ENCODE measurements at regions not wholly inside any gene's neighbourhood (a gene's known extent, or its start where the extent isn't known, plus 50 kb on each side); places are given as distances from the start of the nearest gene placed in this dataset.
A peak's percentile ranks its signal among the peaks of the same experiment; 100 is the strongest.

DNA sequence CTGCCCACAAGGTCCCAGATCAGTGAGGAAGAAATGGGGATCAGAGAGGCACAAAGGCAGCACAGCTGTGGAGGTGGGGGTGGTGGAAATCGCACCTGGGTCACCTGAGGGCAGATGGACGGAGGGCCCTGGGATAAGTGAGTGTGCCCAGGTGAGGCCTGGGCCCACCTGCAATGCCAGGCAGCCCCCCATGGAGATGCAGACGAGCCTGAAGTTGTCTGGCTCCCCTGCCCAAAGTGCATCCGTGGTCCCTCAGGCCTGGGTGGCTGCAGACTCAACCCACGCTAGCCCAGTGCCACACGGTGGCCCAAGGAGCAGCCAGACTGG lies 84.9 kb downstream of the NCOR2 start:
- ATAC-seq (ENCODE audit: low FRiP score): no peak
- DNase-seq (ENCODE audit: low spot score): no peak
- TF ChIP-seq, protein P1, sequence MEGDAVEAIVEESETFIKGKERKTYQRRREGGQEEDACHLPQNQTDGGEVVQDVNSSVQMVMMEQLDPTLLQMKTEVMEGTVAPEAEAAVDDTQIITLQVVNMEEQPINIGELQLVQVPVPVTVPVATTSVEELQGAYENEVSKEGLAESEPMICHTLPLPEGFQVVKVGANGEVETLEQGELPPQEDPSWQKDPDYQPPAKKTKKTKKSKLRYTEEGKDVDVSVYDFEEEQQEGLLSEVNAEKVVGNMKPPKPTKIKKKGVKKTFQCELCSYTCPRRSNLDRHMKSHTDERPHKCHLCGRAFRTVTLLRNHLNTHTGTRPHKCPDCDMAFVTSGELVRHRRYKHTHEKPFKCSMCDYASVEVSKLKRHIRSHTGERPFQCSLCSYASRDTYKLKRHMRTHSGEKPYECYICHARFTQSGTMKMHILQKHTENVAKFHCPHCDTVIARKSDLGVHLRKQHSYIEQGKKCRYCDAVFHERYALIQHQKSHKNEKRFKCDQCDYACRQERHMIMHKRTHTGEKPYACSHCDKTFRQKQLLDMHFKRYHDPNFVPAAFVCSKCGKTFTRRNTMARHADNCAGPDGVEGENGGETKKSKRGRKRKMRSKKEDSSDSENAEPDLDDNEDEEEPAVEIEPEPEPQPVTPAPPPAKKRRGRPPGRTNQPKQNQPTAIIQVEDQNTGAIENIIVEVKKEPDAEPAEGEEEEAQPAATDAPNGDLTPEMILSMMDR (IDR thresholded peaks at IDR 0.05): no peak

DNA sequence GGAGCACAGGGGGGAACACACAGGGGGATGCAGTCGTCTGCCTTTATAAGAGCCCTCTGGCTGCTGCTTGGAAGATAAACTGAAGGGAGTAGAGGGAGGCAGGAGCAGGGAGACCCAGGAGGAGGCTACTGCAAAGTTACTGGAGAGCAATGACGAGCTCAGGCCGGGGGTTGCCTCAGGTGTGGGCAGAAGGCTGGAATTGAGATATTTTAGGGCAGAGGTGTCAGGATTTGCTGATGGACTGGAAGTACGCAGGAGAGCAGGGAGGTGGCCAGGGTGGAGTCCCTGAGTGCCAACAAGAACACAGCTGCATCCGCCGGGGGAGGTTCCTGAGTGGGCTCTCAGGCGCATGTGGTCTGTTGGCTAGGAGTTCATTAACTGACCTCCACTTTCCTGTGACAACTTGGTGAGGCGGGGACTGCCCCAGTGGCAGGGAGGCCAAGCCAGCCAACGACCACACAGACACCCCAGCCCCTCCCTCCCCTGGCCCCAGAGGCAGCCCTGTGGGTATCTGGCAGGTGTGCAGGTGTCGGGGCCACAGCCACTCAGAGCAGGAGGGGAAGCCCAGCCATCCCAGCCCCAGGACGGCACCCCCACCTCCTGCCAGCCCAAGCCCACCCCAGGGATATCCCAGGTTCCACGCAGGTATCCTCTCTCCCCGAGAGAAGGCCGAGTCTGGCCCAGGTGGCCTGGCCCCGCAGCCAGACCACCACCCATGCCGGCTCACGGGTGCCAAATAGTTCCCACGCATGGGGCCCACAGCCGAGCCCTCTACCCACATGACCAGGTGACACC lies 85.4 kb downstream of the NCOR2 start:
- TF ChIP-seq, protein P1 (IDR thresholded peaks at IDR 0.05): no peak
- no peak for DNase-seq (ENCODE audit: low spot score)
- no peak for ATAC-seq (ENCODE audit: low FRiP score)

DNA sequence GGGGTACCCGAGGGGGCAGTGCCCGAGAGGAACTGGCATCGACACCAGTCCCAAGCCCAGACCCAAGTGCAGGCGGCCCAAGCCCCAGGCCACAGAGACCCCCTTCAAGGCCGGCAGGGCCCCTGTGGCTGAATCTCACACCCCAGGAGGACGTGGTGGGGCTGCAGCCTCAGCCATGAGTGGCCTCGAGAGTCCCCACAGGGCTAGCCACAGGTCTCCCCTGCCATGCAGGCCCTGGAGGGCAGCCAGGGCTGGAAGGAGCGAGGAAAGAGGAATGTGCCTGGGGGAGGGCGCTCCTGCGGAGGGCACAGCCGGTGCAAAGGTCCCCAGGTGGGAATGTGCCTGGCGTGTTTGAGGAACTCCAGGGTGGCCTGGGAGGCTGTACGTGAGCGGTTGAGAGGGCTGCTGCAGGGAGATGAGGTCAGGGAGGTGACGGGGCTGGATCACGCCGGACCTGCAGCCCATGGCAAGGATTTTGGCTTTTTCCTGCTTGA lies 86.1 kb downstream of the NCOR2 start:
- TF ChIP-seq, protein P1 (IDR thresholded peaks at IDR 0.05): no peak
- ATAC-seq (ENCODE audit: low FRiP score) (no peak), DNase-seq (ENCODE audit: low spot score) (no peak)

DNA sequence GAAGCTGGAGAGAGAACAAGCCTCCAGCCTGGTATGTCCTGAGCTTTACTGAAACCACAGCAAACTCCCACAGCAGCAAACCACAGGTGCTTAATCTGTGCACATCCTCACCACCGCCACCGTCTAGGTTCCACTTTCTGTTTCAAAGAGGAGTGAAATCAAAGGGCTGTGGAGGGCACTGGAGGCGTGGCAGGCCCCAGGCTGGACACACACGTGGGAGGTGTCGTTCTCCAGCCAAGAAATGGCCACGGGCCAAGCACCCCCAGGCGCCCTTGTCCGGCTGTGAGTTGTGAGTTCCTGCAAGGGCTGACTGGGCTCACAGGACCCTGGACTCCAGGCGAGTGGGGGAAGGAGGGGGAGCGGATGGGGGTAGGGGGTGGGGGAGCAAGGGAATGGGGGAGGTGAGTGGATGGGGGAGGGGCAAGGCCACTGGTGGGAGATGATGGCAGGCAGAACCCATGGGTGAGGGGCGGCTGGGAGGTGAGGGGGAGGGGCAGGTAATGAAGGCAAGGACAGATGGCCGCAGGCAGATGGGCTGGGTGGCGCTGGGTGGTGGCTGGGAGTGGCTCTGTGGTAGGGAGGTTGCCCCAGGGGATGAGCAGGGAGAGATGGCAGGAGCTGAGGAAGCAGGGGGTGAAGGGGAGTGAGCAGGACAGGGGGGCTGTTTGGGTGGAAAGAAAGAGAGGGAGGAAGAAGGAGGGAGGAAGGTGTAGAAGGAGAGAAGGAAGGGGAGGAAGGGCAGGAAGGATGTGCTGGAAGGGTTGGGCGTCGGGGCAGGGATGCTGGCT lies 86.7 kb downstream of the NCOR2 start:
- TF ChIP-seq, protein P1 (IDR thresholded peaks at IDR 0.05): no peak
- peak; percentile 16 for ATAC-seq (ENCODE audit: low FRiP score)
- no peak for DNase-seq (ENCODE audit: low spot score)

DNA sequence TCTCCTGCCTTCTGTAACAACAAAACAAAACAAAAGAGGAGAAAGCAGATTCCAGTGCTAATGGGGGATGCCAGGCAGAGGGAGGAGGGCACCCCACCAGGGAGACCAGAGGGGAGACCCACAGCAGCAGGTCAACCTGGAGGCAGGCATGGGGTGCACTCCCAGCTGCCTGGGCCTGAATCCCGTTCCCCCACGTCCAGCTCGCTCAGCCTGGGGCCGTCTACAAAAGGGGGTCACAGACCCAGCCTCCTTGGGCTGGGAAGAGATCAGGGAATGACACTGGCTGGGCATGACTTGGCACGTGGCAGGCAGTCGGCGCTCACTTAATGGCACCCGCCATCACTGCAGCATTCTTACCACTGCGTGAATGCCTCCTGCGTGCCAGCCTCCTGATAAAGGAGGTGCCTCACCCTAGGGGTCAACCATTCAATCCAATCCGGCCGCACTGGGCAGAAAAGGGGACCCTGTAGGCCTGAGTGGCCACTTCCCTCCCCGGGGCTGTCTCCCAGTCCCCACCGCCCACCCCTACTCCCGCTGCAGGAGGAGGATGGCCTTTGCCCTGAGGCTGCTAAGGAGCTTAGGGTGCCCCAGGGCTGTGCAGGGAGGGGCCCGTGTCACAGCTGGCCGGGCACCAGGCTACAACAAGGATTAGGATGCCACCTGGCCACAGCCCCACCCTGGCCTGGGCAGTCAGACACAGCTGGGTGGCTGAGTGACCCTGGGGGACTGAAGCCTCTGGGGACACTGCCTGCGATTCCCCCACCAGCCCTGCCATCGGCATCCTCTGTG lies 87.5 kb downstream of the NCOR2 start:
- no peak for ATAC-seq (ENCODE audit: low FRiP score)
- TF ChIP-seq, protein P1 (IDR thresholded peaks at IDR 0.05): no peak
- DNase-seq (ENCODE audit: low spot score): no peak

DNA sequence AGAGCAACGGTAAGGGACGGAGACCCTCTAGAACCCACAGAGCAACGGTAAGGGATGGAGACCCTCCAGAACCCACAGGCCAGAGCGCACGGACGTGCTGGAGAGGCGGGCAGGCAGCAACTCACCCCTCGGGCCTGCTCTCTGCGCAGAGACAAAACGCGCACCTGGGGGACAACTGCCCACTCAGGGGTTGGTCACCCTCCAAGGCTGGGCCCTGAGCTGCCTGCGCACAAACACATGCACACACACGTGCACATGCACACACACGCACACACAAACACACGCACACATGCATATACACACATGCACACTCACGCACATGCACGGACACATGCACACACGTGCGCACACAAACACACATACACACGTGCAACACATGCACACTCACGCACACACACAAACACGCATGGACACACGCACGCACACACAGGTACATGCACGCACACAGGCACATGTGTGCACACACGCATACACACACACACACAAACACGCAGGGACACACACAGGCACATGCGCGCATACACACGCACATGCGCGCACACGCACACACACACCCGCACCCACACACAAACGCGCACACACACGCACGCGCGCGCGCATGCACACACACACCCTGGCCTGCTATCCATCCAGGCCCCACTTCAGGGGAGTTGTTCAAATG lies 88.3 kb downstream of the NCOR2 start:
- TF ChIP-seq, protein P1 (IDR thresholded peaks at IDR 0.05): no peak
- DNase-seq (ENCODE audit: low spot score): no peak
- no peak for ATAC-seq (ENCODE audit: low FRiP score)

Data from omental fat pad (tissue), 3 donors.